Fibroblast of pulmonary artery (primary cell): ENCODE measurements at regions not wholly inside any gene's neighbourhood (a gene's known extent, or its start where the extent isn't known, plus 50 kb on each side); places are given as distances from the start of the nearest gene placed in this dataset.

ENCODE experiments used
- DNase-seq: peaks from one replicate; pipeline ENCODE4 v3.0.0-alpha.2; 2010; ENCODE audit warnings: low read depth
- H3K4me3 ChIP-seq: replicated peaks from 2 replicates; pipeline ENCODE4 v1.5.1; 2011; ENCODE audit warnings: low read depth, mild to moderate bottlenecking, control low read depth, low read length, moderate library complexity
- TF ChIP-seq, protein P1 (sequence below): IDR thresholded peaks from 2 replicates; pipeline ENCODE4 v1.5.1; 2011; ENCODE audit warnings: mild to moderate bottlenecking, control low read depth, low read length, inconsistent platforms; ENCODE audit errors: missing control alignments

DNA sequence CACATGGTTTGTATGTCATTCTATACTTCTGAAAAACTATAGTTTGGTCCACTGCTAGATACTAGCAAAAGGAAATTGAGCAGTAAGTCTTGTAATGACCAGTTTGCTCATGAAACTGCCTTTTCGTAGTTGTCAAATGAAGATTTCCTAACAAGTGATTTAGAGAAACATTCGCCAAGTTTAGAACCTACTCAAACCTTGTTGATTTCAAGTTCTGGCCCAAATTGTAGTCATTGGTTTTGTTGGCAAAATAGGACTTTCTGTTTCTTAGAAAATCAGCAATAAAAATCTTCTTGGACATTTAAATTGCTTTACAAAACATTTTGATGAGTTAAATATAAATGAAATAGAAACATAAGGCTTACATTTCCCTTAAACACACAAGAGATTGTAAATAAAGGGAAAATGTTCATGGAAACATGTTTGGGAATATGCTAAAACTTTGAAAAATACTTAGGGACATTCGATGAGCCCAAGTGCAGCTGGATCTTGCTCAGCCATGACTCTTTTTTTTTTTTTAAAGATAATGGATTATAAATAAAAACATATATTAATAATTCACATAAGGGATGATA lies 178.5 kb upstream of the LYPLAL1 start:
- TF ChIP-seq, protein P1, sequence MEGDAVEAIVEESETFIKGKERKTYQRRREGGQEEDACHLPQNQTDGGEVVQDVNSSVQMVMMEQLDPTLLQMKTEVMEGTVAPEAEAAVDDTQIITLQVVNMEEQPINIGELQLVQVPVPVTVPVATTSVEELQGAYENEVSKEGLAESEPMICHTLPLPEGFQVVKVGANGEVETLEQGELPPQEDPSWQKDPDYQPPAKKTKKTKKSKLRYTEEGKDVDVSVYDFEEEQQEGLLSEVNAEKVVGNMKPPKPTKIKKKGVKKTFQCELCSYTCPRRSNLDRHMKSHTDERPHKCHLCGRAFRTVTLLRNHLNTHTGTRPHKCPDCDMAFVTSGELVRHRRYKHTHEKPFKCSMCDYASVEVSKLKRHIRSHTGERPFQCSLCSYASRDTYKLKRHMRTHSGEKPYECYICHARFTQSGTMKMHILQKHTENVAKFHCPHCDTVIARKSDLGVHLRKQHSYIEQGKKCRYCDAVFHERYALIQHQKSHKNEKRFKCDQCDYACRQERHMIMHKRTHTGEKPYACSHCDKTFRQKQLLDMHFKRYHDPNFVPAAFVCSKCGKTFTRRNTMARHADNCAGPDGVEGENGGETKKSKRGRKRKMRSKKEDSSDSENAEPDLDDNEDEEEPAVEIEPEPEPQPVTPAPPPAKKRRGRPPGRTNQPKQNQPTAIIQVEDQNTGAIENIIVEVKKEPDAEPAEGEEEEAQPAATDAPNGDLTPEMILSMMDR, result no peak
- H3K4me3 ChIP-seq, result no peak overlapping the region
- no peak for DNase-seq

DNA sequence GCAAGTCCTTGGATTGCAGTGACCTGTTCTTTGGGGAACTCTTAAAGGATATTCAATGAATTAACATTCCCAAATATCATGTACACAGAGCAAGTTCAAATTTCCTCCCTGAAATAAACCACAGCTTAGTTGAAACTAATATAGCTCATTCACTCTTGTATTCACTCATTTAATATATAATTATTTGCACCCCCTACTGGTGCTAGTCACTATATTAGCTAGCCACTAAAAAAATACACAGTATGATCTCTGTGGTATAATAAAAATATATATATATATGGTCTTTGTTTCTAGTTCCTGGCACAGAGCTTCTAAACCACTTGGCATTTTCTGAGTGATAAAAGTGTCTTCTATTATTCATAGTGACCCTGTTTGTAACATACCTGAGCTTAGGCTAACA lies 177.3 kb upstream of the LYPLAL1 start:
- peak; percentile 11 for DNase-seq
- TF ChIP-seq, protein P1, result peak; percentile 22

DNA sequence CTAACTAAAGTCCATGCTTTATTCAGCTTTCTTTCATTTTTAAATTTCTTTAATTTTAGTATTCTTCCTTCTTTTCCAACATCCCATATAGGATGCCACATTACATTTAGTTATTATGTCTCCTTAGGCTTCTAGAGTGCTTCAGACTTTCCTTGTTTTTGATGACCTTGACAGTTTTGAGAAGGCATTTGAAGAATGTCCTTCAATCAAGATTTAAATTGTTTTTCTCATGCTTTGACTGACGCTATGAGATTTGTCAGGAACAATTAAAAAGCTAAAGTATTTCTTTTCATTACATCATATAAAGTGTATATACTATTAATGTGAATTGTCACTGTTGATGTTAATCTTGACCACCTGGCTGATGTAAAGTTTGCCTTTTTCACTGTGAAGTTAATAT lies 173.7 kb upstream of the LYPLAL1 start:
- no peak overlapping the region for H3K4me3 ChIP-seq
- TF ChIP-seq, protein P1, result no peak
- DNase-seq, result no peak

More for the DNA sequence above, 177.3 kb upstream of the LYPLAL1 start:
- H3K4me3 ChIP-seq, result no peak overlapping the region

DNA sequence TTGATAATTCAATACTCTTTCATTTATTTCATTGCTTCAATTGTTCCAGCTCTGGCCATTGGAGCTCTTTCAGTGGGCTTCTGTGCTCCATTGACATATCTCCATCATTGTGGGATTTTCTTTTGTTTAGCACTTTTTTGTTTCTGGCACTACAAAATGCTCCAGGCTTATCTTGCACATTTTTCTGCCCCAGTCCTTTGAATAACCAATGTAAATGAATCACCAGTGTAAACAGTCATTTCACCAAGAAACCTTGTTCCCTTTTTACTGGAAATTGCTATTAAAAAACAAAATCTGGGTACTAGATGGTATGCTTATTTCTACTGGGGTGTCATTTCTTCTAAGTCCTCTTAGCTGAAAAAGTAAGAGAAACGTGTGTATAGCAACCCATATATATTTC lies 173.0 kb upstream of the LYPLAL1 start:
- TF ChIP-seq, protein P1, result no peak
- H3K4me3 ChIP-seq, result no peak overlapping the region
- DNase-seq, result peak; percentile 9

DNA sequence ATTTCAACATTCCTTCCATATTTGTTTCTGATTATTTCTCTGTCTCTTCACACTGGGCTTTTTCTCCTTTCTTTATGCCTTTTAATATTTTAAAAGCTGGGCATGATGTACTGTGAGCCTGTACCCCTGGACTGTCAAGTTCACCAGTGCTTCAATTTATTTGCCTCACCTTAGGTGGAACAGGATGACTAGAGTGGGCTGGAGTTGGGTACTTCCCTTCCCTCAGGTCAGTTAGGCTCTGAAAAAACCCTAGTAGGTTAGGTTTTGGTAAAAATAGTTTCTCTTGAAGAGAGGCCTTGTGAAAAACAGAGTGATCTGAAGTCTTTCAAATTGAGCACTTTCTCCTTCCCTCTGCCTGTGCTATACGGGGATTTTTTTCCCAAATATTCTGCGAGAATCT lies 163.0 kb upstream of the LYPLAL1 start:
- TF ChIP-seq, protein P1, result no peak
- no peak for DNase-seq
- H3K4me3 ChIP-seq, result no peak overlapping the region

DNA sequence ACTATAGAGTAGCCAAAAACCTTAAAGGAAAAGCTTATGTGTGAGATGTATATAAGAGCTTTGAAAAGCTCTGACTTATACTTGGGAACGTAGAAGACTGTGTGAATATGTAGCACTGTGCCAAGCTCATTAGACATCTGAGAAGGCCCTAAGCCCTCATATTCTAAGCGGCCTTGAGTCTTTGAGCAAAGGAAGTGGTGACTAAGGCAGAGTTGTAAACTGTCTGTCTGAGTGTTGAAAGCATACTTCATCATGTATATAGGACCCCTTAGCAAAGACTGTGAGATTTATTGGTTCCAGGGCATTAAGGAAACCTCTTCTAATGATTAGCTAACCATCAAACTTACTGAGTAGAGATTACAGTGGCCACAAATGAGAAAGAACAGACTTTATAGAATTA lies 153.3 kb upstream of the LYPLAL1 start:
- peak; percentile 16 for DNase-seq
- no peak overlapping the region for H3K4me3 ChIP-seq
- TF ChIP-seq, protein P1, result no peak

DNA sequence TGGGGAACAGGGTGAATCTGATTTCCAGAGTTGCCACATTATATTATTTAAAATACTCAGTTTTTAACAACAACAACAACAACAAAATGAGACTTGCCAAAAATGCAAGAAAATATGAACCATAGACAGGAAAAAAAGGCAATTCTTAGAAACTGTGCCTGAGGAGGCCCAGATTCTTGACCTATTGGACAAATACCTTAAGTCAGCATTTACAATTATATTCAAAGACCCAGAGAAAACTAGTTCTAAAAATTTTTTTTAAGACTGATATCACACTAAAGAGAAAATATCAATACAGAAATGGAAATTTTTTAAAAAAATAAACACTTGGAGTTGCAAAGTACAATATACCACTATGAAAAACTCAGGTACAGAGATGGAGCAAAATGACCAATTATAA lies 152.8 kb upstream of the LYPLAL1 start:
- TF ChIP-seq, protein P1, result no peak
- no peak for DNase-seq
- H3K4me3 ChIP-seq, result no peak overlapping the region
